Calu3 (cell line): ENCODE measurements at regions not wholly inside any gene's neighbourhood (a gene's known extent, or its start where the extent isn't known, plus 50 kb on each side); places are given as distances from the start of the nearest gene placed in this dataset.

Experiments
- BruUV-seq: library from RNA; stranded (reverse); fragments of 400-500 nt; replicated peaks from 2 replicates; lab custom pipeline; 2021; lab: Mats Ljungman, UMichigan
- CTCF ChIA-PET: fragments of 300-600 bp; sonication (Branson Sonifier 250); formaldehyde crosslinking; loops from one replicate; lab custom pipeline; 2022; ENCODE audit warnings: antibody characterized with exemption; lab: Charles Lee
- DNase-seq: peaks from one replicate; pipeline ENCODE4 v3.0.0; 2022
- H3K27ac Mint-ChIP-seq: one replicate; pipeline ENCODE4 v1.8.0; 2022; ENCODE audit warnings: mixed read lengths; ENCODE audit not compliant: unreplicated experiment
- H3K27me3 Mint-ChIP-seq: one replicate; pipeline ENCODE4 v1.8.0; 2022; ENCODE audit warnings: mixed read lengths; ENCODE audit not compliant: unreplicated experiment
- H3K36me3 Mint-ChIP-seq: one replicate; pipeline ENCODE4 v1.8.0; 2022; ENCODE audit warnings: mild to moderate bottlenecking, moderate library complexity, mixed read lengths; ENCODE audit not compliant: insufficient read depth, unreplicated experiment
- H3K4me1 Mint-ChIP-seq: one replicate; pipeline ENCODE4 v1.8.0; 2022; ENCODE audit warnings: mild to moderate bottlenecking, low read depth, mixed read lengths; ENCODE audit not compliant: unreplicated experiment
- H3K4me3 Mint-ChIP-seq: one replicate; pipeline ENCODE4 v1.8.0; 2022; ENCODE audit warnings: mild to moderate bottlenecking, low read depth, moderate library complexity, mixed read lengths; ENCODE audit not compliant: unreplicated experiment
- H3K9me3 Mint-ChIP-seq: one replicate; pipeline ENCODE4 v1.8.0; 2022; ENCODE audit warnings: low read depth, mixed read lengths; ENCODE audit not compliant: unreplicated experiment
- intact Hi-C: fragments of 100-400 bp; cut with micrococcal nuclease; formaldehyde crosslinking; loops from one replicate; pipeline ENCODE4 v1.10.0; 2022; ENCODE audit not compliant: unreplicated experiment
- TF ChIP-seq, protein P1 (sequence below): fragments of 200-600 bp; IDR thresholded peaks from one replicate; pipeline ENCODE4 v1.8.0; 2022; ENCODE audit warnings: antibody characterized with exemption; ENCODE audit not compliant: unreplicated experiment

DNA sequence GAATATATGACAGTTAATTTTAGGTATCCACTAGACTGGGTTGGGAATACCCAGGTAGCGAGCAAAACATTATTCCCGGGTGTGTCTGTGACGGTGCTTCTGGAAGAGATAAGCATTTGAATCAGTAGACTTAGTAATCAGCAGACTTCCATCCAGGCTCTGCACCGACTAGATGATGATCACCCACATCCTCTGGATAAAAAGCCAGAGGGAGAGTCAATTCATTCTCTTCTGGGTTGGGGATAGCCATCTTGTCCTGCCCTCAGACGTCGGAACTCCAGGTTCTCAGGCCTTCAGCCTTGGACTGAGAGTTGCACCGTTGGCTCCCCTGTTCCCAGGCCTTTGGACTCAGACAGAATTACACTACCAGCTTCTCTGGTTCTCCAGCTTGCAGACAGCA, 168.0 kb downstream of the PHLDA1 start:
- Mint-ChIP-seq H3K4me1 (peaks cover 63% of the 10 kb centered on the region), H3K4me3 (no peak overlapping the region), H3K9me3 (peaks cover 6% of the 10 kb centered on the region), H3K36me3 (peaks cover 6% of the 10 kb centered on the region), H3K27me3 (no peaks in the 10 kb centered on the region), H3K27ac (peak overlapping the region; percentile 76)
- no peak for DNase-seq
- CTCF ChIA-PET, result interaction anchor here (0.8 kb wide), 1 partner anchor 19 kb away, joined by 3 read pairs; no protein-coding TSS in a partner anchor
- intact Hi-C loops, result loop anchor here (2.0 kb wide), 1 partner anchor 39 kb away; no protein-coding TSS in a partner anchor
- BruUV-seq, result no TSS peak
- TF ChIP-seq, protein P1, sequence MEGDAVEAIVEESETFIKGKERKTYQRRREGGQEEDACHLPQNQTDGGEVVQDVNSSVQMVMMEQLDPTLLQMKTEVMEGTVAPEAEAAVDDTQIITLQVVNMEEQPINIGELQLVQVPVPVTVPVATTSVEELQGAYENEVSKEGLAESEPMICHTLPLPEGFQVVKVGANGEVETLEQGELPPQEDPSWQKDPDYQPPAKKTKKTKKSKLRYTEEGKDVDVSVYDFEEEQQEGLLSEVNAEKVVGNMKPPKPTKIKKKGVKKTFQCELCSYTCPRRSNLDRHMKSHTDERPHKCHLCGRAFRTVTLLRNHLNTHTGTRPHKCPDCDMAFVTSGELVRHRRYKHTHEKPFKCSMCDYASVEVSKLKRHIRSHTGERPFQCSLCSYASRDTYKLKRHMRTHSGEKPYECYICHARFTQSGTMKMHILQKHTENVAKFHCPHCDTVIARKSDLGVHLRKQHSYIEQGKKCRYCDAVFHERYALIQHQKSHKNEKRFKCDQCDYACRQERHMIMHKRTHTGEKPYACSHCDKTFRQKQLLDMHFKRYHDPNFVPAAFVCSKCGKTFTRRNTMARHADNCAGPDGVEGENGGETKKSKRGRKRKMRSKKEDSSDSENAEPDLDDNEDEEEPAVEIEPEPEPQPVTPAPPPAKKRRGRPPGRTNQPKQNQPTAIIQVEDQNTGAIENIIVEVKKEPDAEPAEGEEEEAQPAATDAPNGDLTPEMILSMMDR, result no peak

DNA sequence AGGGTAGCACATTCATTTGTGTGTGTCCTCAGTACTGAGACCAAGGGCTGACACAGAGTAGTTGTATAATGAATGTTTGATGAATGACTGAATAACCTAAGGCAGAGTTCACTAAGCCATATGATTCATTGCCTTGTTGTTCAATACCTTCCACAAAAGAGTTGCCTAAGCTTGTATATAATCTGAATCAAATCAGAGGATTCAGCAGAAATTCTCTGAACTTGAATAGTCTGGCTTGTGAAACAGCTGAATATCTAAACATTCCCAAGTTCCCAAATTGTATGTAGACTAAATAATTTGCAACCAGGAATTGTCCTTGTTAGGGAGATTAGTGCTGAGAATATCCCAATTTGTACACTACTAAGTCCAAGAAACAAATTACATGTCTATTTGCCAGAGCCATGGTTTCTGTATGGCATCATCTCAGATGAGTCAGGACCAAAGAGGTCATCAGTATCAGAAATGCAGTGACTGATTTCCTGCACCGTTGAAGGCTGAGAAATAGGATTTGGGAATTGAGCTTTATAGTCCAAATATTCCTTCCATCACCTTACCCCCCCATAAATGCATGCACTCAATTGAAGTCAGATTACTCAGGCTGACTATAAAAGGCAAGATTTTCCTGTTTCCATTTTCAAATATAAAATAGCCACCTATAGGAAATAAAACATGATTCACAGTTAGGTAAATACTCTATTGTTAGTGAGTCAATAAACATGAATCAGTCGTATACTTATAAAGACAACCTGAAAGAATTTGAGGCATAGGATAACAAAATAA, 168.7 kb downstream of the PHLDA1 start:
- Mint-ChIP-seq H3K27ac (peak overlapping the region; percentile 76), H3K36me3 (peaks cover 6% of the 10 kb centered on the region), H3K9me3 (peaks cover 6% of the 10 kb centered on the region), H3K4me1 (peaks cover 62% of the 10 kb centered on the region), H3K27me3 (no peaks in the 10 kb centered on the region), H3K4me3 (no peak overlapping the region)
- no peak for DNase-seq
- TF ChIP-seq, protein P1, result no peak
- intact Hi-C loops, result loop anchor here (2.0 kb wide), 1 partner anchor 38 kb away; no protein-coding TSS in a partner anchor
- BruUV-seq, result no TSS peak
- CTCF ChIA-PET, result interaction anchor here (0.7 to 0.8 kb wide), 2 partner anchors 19 to 69 kb away, joined by 3 to 4 read pairs; no protein-coding TSS in a partner anchor

DNA sequence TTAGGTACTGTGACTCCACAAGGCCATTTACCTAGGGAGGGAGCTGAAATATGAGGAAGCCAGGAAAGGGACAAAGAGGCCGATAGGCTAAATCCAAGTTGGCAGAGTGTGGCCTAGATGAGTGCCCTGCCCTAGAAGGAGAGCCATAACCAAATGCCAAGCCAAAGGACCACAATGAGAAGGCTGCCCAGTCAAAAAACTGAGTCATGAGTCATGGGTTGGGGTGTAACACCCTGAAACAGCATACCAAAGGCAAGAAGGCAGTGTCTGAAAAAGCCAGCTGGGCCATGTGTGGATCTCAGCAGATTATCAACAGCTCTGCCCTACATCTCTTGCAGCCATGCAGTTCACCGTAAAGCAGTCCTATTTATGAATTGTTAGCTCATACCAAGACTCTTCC, 171.7 kb downstream of the PHLDA1 start:
- Mint-ChIP-seq H3K27ac (no peak overlapping the region), H3K4me3 (no peak overlapping the region), H3K4me1 (peaks cover 53% of the 10 kb centered on the region), H3K36me3 (peaks cover 6% of the 10 kb centered on the region), H3K9me3 (no peaks in the 10 kb centered on the region), H3K27me3 (no peaks in the 10 kb centered on the region)
- intact Hi-C loops, result no loop called here
- no TSS peak for BruUV-seq
- CTCF ChIA-PET, result no interaction called here
- no peak for DNase-seq
- TF ChIP-seq, protein P1, result no peak

DNA sequence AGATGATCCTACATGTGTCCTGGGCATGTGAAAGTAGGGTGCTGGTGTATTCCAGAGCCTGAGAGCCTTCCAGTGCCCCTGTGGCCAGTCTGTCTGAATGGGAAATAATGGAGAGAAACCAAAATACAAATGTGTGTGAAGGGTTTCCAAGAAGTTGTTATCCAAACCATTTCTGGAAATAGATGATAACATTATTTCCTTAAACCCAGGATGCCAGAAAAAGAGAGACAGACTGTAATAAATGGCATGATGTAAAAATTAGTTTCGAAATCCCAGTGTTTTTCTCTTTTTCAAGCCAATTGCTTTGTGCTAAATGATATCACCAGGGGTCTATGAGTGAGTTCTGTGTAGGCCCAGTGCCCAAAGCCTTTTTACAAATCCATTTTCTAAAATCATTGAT, 175.3 kb downstream of the PHLDA1 start:
- Mint-ChIP-seq H3K4me3 (no peak overlapping the region), H3K27ac (no peak overlapping the region), H3K4me1 (peaks cover 27% of the 10 kb centered on the region), H3K36me3 (no peaks in the 10 kb centered on the region), H3K27me3 (no peaks in the 10 kb centered on the region), H3K9me3 (no peaks in the 10 kb centered on the region)
- TF ChIP-seq, protein P1, result no peak
- intact Hi-C loops, result no loop called here
- CTCF ChIA-PET, result interaction anchor here (0.6 kb wide), 1 partner anchor 8 kb away, joined by 3 read pairs; no protein-coding TSS in a partner anchor
- DNase-seq, result no peak
- no TSS peak for BruUV-seq
